H9 (cell line): ENCODE measurements at regions not wholly inside any gene's neighbourhood (a gene's known extent, or its start where the extent isn't known, plus 50 kb on each side); places are given as distances from the start of the nearest gene placed in this dataset.

Source experiments
- DNase-seq: peaks from one replicate; pipeline ENCODE4 v3.0.0-alpha.2; 2017
- H2AFZ ChIP-seq: one replicate; pipeline ENCODE4 v1.6.1; 2013; ENCODE audit warnings: mild to moderate bottlenecking, low read length, control low read depth, moderate library complexity
- H2AK5ac ChIP-seq: 2 replicates; pipeline ENCODE4 v1.6.1; 2013; ENCODE audit warnings: low read length, control low read depth, mixed read lengths; ENCODE audit not compliant: insufficient read length
- H2BK120ac ChIP-seq: one replicate; pipeline ENCODE4 v1.6.1; 2013; ENCODE audit warnings: low read depth, mild to moderate bottlenecking, low read length, control low read depth, inconsistent platforms; ENCODE audit not compliant: poor library complexity, severe bottlenecking
- H2BK12ac ChIP-seq: 2 replicates; pipeline ENCODE4 v1.6.1; 2013; ENCODE audit warnings: low read length, control low read depth, mixed read lengths, low read depth; ENCODE audit not compliant: insufficient read length
- H2BK15ac ChIP-seq: 2 replicates; pipeline ENCODE4 v1.6.1; 2013; ENCODE audit warnings: low read depth, low read length, control low read depth
- H2BK20ac ChIP-seq: one replicate; pipeline ENCODE4 v1.6.1; 2013; ENCODE audit warnings: low read depth, mild to moderate bottlenecking, low read length, control low read depth, inconsistent platforms; ENCODE audit not compliant: poor library complexity, severe bottlenecking
- H2BK5ac ChIP-seq: 2 replicates; pipeline ENCODE4 v1.6.1; 2013; ENCODE audit warnings: low read length, control low read depth, mixed read lengths; ENCODE audit not compliant: insufficient read length
- H3K14ac ChIP-seq: 2 replicates; pipeline ENCODE4 v1.6.1; 2013; ENCODE audit warnings: low read length, control low read depth; ENCODE audit not compliant: insufficient read depth
- H3K18ac ChIP-seq: 2 replicates; pipeline ENCODE4 v1.6.1; 2013; ENCODE audit warnings: low read depth, mild to moderate bottlenecking, mixed read lengths, low read length, control low read depth; ENCODE audit not compliant: insufficient read length
- H3K23ac ChIP-seq: 2 replicates; pipeline ENCODE4 v1.6.1; 2013; ENCODE audit warnings: low read length, control low read depth, mixed read lengths, low read depth; ENCODE audit not compliant: insufficient read length
- H3K23me2 ChIP-seq: 2 replicates; pipeline ENCODE4 v1.6.1; 2013; ENCODE audit warnings: low read depth, mild to moderate bottlenecking, mixed read lengths, low read length, control low read depth; ENCODE audit not compliant: insufficient read length, poor library complexity, severe bottlenecking
- H3K27ac ChIP-seq: 2 replicates; pipeline ENCODE4 v1.5.1; 2013; ENCODE audit warnings: low read length, control low read depth, mixed read lengths, low read depth; ENCODE audit not compliant: insufficient read length
- H3K27me3 ChIP-seq: 2 replicates; pipeline ENCODE4 v1.6.1; 2013; ENCODE audit warnings: low read length, control low read depth, inconsistent platforms; ENCODE audit not compliant: insufficient read depth
- H3K4ac ChIP-seq: 2 replicates; pipeline ENCODE4 v1.6.1; 2013; ENCODE audit warnings: low read depth, mild to moderate bottlenecking, control low read depth, inconsistent platforms, low read length, moderate library complexity
- H3K4me1 ChIP-seq: 2 replicates; pipeline ENCODE4 v1.6.1; 2013; ENCODE audit warnings: low read length, control low read depth, inconsistent platforms; ENCODE audit not compliant: insufficient read depth
- H3K4me2 ChIP-seq: 2 replicates; pipeline ENCODE4 v1.6.1; 2013; ENCODE audit warnings: low read length, control low read depth, mixed read lengths; ENCODE audit not compliant: insufficient read length, insufficient read depth
- H3K56ac ChIP-seq: 2 replicates; pipeline ENCODE4 v1.6.1; 2013; ENCODE audit warnings: low read depth, mild to moderate bottlenecking, mixed read lengths, low read length, control low read depth; ENCODE audit not compliant: insufficient read length
- H3K79me1 ChIP-seq: 2 replicates; pipeline ENCODE4 v1.6.1; 2013; ENCODE audit warnings: low read depth, mild to moderate bottlenecking, moderate library complexity, low read length, control low read depth, inconsistent platforms; ENCODE audit not compliant: insufficient read depth, poor library complexity, severe bottlenecking
- H3K79me2 ChIP-seq: 2 replicates; pipeline ENCODE4 v1.6.1; 2013; ENCODE audit warnings: low read length, control low read depth, inconsistent platforms; ENCODE audit not compliant: insufficient read depth
- H3K9ac ChIP-seq: 2 replicates; pipeline ENCODE4 v1.6.1; 2013; ENCODE audit warnings: low read length, control low read depth, mixed read lengths; ENCODE audit not compliant: insufficient read length; ENCODE audit errors: extremely low read depth
- H3K9me3 ChIP-seq: one replicate; pipeline ENCODE4 v1.6.1; 2013; ENCODE audit warnings: low read depth, low read length, inconsistent platforms; ENCODE audit not compliant: control insufficient read depth
- H3T11ph ChIP-seq: one replicate; pipeline ENCODE4 v1.6.1; 2013; ENCODE audit warnings: mild to moderate bottlenecking, low read length, control low read depth, inconsistent platforms
- H4K20me1 ChIP-seq: one replicate; pipeline ENCODE4 v1.6.1; 2013; ENCODE audit not compliant: control insufficient read depth, insufficient read length, insufficient read depth
- H4K5ac ChIP-seq: 2 replicates; pipeline ENCODE4 v1.6.1; 2013; ENCODE audit warnings: low read depth, mild to moderate bottlenecking, mixed read lengths, low read length, control low read depth; ENCODE audit not compliant: insufficient read length
- H4K8ac ChIP-seq: replicated peaks from 2 replicates; pipeline ENCODE4 v1.6.1; 2013; ENCODE audit warnings: low read length, control low read depth, mixed read lengths, low read depth; ENCODE audit not compliant: insufficient read length
- H4K91ac ChIP-seq: 2 replicates; pipeline ENCODE4 v1.6.1; 2013; ENCODE audit warnings: low read depth, mild to moderate bottlenecking, moderate library complexity, mixed read lengths, low read length, control low read depth; ENCODE audit not compliant: insufficient read length
- H3K27ac Mint-ChIP-seq, 3 experiments: 2 replicates in 2 of 3; 3 replicates in 1 of 3; pipeline ENCODE4 v1.8.0; 2020 to 2021; ENCODE audit warnings: mixed read lengths in 3 of 3, mild to moderate bottlenecking in 1 of 3, moderate library complexity in 1 of 3
- H3K27me3 Mint-ChIP-seq: 2 replicates; pipeline ENCODE4 v1.8.0; 2021; ENCODE audit warnings: low read depth, mild to moderate bottlenecking, moderate library complexity, mixed read lengths
- H3K36me3 Mint-ChIP-seq, 3 experiments: 2 replicates in 2 of 3; 3 replicates in 1 of 3; pipeline ENCODE4 v1.8.0; 2020 to 2021; ENCODE audit warnings: low read depth in 3 of 3, mixed read lengths in 3 of 3; ENCODE audit not compliant: insufficient read depth in 1 of 3
- H3K4me1 Mint-ChIP-seq, 2 experiments: 2 replicates each; pipeline ENCODE4 v1.8.0; 2020; ENCODE audit warnings: mixed read lengths in 2 of 2
- H3K4me3 Mint-ChIP-seq, 2 experiments: 2 replicates in 1 of 2; 3 replicates in 1 of 2; pipeline ENCODE4 v1.8.0; 2020 to 2021; ENCODE audit warnings: mild to moderate bottlenecking in 2 of 2, mixed read lengths in 2 of 2, moderate library complexity in 1 of 2
- H3K9me3 Mint-ChIP-seq, 2 experiments: 2 replicates in 1 of 2; 3 replicates in 1 of 2; pipeline ENCODE4 v1.8.0; 2020; ENCODE audit warnings: mild to moderate bottlenecking in 2 of 2, mixed read lengths in 2 of 2, moderate library complexity in 1 of 2
- WGBS: extraction: QIAGEN DNeasy Blood & Tissue Kit; methylation state at CpG from one replicate; pipeline ENCODE4 v1.1.7; 2013; ENCODE audit warnings: missing lambda C conversion rate, low lambda C conversion rate, mixed read lengths; ENCODE audit not compliant: insufficient read length; ENCODE audit errors: extremely low coverage; 5-methylcytosine and 5-hydroxymethylcytosine counted together
- TF ChIP-seq, protein P1 (sequence below): fragments of 200-600 bp; sonication (generic); conservative IDR thresholded peaks from 3 replicates; pipeline ENCODE4 v1.8.0; 2021; ENCODE audit warnings: antibody characterized with exemption, mild to moderate bottlenecking

DNA sequence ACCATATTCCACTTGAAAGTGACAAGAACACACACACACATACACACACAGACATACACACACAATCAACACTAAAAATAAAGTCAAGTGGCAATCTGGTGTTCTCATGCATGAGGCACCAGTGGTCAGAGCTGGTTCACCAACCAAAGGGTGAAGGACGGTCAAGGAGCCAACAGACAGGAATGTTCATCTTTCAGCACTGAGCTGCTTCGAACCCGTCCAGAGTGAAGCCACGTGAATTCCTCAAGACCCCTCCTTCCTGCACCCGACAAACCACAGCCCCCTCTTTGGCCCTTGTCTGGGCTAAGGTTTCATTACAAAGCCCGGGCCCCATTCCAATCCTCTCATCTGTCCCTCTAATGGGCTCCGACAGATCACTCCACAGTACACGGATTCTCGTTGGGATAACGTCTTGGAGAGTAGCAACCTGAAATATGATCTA is 84.5 kb upstream of the SMIM23 start:
- Histone ChIP-seq H3K9ac (no peak overlapping the region), H2AK5ac (no peak overlapping the region), H2BK5ac (no peak overlapping the region), H2BK120ac (no peak overlapping the region), H2BK20ac (no peak overlapping the region), H3T11ph (no peak overlapping the region), H3K27me3 (no peaks in the 10 kb centered on the region), H2BK12ac (no peak overlapping the region), H3K56ac (no peak overlapping the region), H3K18ac (no peak overlapping the region), H3K14ac (no peak overlapping the region), H3K4me2 (no peak overlapping the region), H4K20me1 (no peaks in the 10 kb centered on the region), H3K27ac (no peak overlapping the region), H3K79me1 (no peaks in the 10 kb centered on the region), H4K5ac (no peak overlapping the region), H3K4me1 (no peaks in the 10 kb centered on the region; the same call in 1 of the 2 replicates), H3K23ac (no peak overlapping the region), H4K8ac (no peak overlapping the region), H4K91ac (no peak overlapping the region), H3K9me3 (no peaks in the 10 kb centered on the region), H3K23me2 (no peaks in the 10 kb centered on the region), H3K4ac (no peak overlapping the region), H3K79me2 (no peaks in the 10 kb centered on the region), H2AFZ (no peak overlapping the region), H2BK15ac (no peak overlapping the region)
- H3K9me3 Mint-ChIP-seq = no peaks in the 10 kb centered on the region
- no peak for DNase-seq
- TF ChIP-seq, protein P1, sequence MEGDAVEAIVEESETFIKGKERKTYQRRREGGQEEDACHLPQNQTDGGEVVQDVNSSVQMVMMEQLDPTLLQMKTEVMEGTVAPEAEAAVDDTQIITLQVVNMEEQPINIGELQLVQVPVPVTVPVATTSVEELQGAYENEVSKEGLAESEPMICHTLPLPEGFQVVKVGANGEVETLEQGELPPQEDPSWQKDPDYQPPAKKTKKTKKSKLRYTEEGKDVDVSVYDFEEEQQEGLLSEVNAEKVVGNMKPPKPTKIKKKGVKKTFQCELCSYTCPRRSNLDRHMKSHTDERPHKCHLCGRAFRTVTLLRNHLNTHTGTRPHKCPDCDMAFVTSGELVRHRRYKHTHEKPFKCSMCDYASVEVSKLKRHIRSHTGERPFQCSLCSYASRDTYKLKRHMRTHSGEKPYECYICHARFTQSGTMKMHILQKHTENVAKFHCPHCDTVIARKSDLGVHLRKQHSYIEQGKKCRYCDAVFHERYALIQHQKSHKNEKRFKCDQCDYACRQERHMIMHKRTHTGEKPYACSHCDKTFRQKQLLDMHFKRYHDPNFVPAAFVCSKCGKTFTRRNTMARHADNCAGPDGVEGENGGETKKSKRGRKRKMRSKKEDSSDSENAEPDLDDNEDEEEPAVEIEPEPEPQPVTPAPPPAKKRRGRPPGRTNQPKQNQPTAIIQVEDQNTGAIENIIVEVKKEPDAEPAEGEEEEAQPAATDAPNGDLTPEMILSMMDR = no peak
- WGBS = no CpG with 5 or more reads among the region's 10 CpGs
- H3K36me3 Mint-ChIP-seq = no peaks in the 10 kb centered on the region
- no peak overlapping the region for H3K4me3 Mint-ChIP-seq
- peaks cover 6% of the 10 kb centered on the region for H3K27me3 Mint-ChIP-seq
- no peaks in the 10 kb centered on the region for H3K4me1 Mint-ChIP-seq
- no peak overlapping the region for H3K27ac Mint-ChIP-seq
